AG09309 (cell line): ENCODE measurements at regions not wholly inside any gene's neighbourhood (a gene's known extent, or its start where the extent isn't known, plus 50 kb on each side); places are given as distances from the start of the nearest gene placed in this dataset.
"Not testable (repeated sequence)": the region's sequence is repeated elsewhere in the genome, so short reads cannot be mapped to it uniquely, and the experiment has no call there.

Source experiments
- DNase-seq: peaks from one replicate; pipeline ENCODE4 v3.0.0-alpha.2; 2010; ENCODE audit warnings: low read depth
- H3K4me3 ChIP-seq: 2 replicates; pipeline ENCODE4 v1.5.1; 2011; ENCODE audit warnings: mild to moderate bottlenecking, low read depth, low read length, moderate library complexity; ENCODE audit not compliant: control insufficient read depth
- CTCF ChIP-seq: IDR thresholded peaks from 2 replicates; pipeline ENCODE4 v1.5.1; 2011; ENCODE audit warnings: mild to moderate bottlenecking, low read depth, low read length, inconsistent platforms; ENCODE audit not compliant: insufficient read depth, control insufficient read depth; ENCODE audit errors: missing control alignments

GRCh38 chrX:66882101-66882500 is 243.2 kb upstream of the EDA2R start:
- DNase-seq = no peak
- no peak for TF ChIP-seq CTCF
- no peak overlapping the region for H3K4me3 ChIP-seq

GRCh38 chrX:66876776-66877175 is 237.9 kb upstream of the EDA2R start:
- no peak for TF ChIP-seq CTCF
- DNase-seq = no peak
- H3K4me3 ChIP-seq = no peak overlapping the region

GRCh38 chrX:66872771-66873170 is 233.9 kb upstream of the EDA2R start:
- TF ChIP-seq CTCF = no peak
- no peak overlapping the region for H3K4me3 ChIP-seq
- DNase-seq = no peak

- no peak for TF ChIP-seq CTCF
- DNase-seq = no peak
- H3K4me3 ChIP-seq = no peak overlapping the region
Observed at GRCh38 chrX:66863721-66864120, 224.8 kb upstream of the EDA2R start.

GRCh38 chrX:66833426-66833825 is 194.5 kb upstream of the EDA2R start:
- DNase-seq = no peak
- H3K4me3 ChIP-seq = no peak overlapping the region
- TF ChIP-seq CTCF = no peak

GRCh38 chrX:66815227-66815626 is 176.3 kb upstream of the EDA2R start:
- no peak for TF ChIP-seq CTCF
- H3K4me3 ChIP-seq = no peak overlapping the region
- DNase-seq = no peak

- H3K4me3 ChIP-seq, DNase-seq: not testable (repeated sequence)
Observed at GRCh38 chrX:66794514-66794913, 155.6 kb upstream of the EDA2R start.
